ENCODE measurements at regions not wholly inside any gene's neighbourhood (a gene's known extent, or its start where the extent isn't known, plus 50 kb on each side); places are given as distances from the start of the nearest gene placed in this dataset.

GRCh38 chr1:191839891-191840290 lies 318.4 kb upstream of the RGS18 start:
- TF ChIP-seq CTCF (IDR thresholded peaks at IDR 0.05) (no peak), POLR2A (IDR thresholded peaks at IDR 0.05) (no peak), POLR2AphosphoS5 (IDR thresholded peaks at IDR 0.05; ENCODE audit: insufficient read depth in 1 of 2, low read depth in 1 of 2) (no peak)

Measured in vagina (tissue), 2 donors.